HG03378 (cell line): ENCODE measurements at regions not wholly inside any gene's neighbourhood (a gene's known extent, or its start where the extent isn't known, plus 50 kb on each side); places are given as distances from the start of the nearest gene placed in this dataset.

Source experiments
- ATAC-seq: cut with Tn5 transposase; IDR thresholded peaks from one replicate; pipeline ENCODE4 v1.9.1; 2021; ENCODE audit warnings: mild to moderate bottlenecking, moderate library complexity; ENCODE audit not compliant: unreplicated experiment

DNA sequence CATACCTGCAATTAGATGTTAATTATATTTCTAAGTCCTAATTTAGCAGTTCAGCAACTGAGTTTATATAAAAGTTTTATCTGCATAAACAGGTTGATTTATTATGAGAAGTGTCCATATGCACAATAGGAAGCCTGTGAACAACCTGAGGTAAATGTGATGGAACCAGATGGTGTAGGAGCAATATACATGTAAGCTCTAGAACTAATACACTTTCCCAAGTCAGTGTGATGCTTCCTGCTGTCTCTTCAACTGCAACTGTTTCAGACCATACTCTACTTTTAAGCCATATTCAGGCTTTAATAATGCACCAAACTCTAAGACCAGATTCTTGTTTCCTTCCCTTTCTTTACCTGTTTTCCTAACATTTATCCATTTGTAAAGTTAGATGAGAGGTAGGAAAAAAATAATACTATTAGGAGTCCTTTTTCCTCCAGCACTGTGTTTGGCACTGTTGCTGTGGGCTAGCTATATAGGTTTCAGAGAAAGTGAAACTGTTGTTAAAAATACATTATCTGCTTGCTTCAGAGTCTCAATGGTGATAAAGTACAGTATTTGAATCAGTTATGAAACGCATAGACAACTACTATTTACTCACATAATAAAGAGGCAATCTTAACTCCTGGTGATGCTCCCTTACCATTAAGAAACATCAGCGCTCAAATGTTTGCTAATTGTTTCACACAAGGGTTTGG is 1009.3 kb downstream of the GRIK2 start:
- ATAC-seq = no peak

GRCh38 chr6:102398788-102399390 is 1005.4 kb downstream of the GRIK2 start:
- no peak for ATAC-seq

GRCh38 chr6:102390541-102390940 is 997.0 kb downstream of the GRIK2 start:
- ATAC-seq = no peak

DNA sequence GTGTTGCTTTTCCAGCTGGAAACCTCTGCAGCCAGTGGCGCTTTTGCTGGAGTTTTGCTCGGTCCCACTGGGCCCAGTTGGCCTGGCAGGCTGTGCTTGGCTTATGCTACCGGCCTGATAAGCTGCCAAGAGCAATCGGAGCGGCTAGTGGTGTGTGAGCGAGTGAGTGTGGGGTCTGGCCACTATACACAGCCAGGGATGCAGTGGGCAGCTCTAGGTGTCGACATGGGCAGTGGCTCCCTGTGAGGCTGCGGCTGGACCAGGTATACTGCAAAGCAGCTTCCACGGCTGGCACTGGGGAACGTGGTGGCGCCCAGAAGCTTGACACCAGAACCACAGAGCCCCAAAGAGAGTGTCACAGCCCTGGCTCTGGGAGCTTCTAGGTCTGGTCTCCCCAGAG is 996.5 kb downstream of the GRIK2 start:
- no peak for ATAC-seq

DNA sequence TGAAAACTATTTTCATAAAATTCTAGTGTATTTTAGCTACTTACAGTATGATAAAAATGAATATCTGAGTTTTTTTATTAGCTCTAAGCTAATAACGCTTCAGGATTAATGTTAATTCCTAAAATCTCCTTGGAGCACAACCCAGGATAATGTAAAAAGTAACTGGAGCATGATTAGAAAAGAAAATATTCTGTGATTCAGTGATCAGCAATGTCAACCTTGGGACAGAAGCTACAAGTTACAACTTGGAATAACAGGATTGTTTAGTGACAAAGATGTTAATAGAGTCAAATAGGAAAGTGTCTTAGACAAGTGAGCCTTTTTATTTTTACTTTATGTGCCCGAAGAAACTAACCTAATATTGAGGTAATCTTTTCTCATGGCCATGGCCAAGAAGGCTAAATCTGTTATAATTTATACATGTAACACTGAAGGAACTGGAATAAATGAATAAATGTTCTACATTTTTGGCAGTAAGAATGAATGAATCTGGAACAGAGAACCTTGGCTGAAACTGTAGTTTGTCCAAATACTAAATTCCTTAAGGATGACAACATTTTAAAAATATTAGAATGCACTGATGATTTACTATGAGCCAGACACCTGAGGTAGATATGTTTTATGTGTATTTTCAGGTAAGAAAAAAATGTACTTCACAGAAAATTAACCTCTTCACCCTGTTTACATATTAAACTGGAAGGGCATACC is 994.0 kb downstream of the GRIK2 start:
- no peak for ATAC-seq

DNA sequence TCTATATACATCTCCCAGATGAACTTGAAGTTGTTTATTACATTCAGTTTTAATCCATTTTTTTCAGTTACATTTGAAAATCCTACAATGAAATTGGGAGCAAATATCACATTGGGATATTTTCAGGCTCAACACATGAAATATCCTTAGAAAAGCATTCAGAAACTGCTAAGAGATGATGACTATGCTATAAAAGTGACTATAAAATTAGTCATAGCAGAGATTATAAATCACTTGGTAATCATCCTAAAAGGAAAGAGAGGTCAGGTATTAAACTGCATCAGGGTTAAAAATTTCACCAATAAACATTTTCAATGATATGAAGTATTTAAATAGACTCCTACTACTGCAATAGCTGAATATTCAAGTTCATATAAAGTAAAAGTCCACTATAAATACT is 987.7 kb downstream of the GRIK2 start:
- ATAC-seq = no peak

DNA sequence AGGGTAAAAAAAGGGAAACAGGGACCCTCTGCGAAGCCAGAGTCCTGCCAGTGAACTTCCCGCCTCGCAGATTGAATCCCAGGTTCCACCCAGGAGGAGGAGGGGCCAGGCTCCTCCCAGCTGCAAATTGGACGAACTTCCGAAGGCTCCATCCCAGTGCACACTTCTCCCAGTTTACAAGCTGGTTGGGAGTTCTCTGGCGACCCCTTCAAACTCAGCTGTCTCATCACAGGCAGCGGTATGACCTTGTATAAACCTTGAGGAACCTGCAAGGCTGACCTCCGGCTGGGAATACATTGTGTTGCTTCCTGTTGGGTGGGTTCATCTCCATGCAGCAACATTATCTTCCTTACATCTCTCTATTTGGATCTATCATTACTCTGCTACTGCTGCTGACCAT is 962.7 kb downstream of the GRIK2 start:
- no peak for ATAC-seq

GRCh38 chr6:102355578-102355977 is 962.1 kb downstream of the GRIK2 start:
- ATAC-seq = no peak

DNA sequence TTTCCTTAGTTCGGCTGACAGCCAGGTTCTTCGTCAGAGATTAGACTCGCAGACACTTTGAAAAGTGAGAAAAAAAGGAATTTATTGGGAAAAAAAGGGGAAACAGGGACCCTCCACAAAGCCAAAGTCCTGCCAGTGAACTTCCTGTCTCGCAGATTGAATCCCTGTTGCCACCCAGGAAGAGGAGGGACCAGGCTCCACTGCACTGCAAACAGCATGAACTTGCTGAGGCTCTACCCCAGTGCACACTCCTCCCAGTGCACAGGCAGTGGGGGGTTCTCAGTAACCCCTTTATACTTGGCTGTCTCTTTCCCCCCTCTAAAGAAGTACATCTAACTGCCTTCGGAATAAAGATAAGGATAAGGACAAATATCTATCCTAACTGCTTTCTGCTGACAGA is 959.0 kb downstream of the GRIK2 start:
- no peak for ATAC-seq

DNA sequence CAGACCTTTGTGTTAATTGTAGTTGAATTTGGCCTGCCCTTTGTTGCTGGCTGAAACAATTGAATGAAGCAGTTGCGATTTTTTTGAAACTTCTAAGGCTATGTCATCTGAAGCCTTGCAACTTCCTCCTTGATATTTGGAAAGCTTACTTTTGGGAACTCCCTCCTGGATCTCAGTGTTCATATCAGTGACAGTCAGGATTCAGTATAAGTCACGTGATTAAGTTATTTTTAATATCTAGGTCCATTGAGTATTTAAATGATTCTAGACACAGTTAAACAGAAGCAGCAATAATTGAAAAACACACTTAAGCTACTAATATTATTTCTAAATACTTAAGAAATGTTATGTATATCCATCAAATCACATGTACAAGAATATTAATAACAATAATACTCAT is 951.3 kb downstream of the GRIK2 start:
- ATAC-seq = no peak

DNA sequence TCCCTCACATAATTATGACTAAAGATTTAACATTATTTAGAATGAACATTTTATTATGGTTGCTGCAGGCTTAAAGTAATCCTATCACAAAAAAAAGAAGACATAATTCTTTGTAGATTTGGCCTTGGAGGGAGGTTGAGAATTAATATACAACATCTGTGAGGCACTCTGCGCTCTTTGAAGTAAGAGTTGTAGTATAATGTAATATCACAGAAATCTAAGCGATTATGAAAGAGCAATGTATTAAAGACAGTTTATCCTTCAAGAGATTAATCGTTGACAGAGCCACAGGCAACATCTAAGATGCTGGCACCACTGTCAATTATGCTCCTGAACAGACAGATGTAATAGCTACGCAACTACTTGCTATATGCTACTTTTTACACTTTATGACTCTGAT is 946.8 kb downstream of the GRIK2 start:
- ATAC-seq = no peak

DNA sequence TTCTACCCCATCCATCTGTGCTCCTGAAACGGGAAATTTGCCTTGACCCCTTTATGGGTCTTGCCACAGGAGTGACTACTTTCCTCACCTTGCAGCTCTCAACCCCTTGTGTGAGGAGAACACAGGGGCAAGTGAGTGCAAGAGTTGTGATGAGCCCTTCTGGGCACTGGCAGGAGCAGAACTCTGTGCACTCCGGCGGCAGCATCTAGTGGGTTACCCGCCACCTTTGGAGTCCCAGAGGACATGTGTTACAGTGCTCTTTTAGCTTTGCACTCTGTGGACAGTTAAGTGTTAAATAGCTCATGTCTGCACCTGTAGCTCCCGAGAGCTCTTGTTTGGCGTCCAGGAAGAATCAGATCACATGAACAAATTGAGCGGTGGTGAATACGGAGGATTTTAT is 940.2 kb downstream of the GRIK2 start:
- ATAC-seq = no peak

GRCh38 chr6:102327697-102328225 is 934.3 kb downstream of the GRIK2 start:
- ATAC-seq = no peak

GRCh38 chr6:102313699-102314098 is 920.2 kb downstream of the GRIK2 start:
- no peak for ATAC-seq

DNA sequence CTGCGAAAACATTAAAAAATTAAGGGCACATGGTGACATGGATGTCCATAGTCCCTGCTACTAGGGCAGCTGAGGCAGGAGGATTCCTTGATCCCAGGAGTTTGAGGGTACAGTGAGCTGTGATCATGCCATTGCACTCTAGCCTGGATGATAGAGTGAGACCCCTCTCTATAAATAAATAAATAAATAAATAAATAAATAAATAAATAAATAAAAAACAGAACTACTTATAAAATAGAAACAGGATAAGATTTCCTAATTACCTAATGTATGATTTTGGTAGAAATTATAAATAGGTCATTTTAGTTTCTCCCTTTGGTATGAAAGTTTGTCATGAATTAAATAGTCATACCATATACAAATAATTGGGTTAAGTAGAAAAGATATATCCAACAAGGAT is 916.2 kb downstream of the GRIK2 start:
- no peak for ATAC-seq

DNA sequence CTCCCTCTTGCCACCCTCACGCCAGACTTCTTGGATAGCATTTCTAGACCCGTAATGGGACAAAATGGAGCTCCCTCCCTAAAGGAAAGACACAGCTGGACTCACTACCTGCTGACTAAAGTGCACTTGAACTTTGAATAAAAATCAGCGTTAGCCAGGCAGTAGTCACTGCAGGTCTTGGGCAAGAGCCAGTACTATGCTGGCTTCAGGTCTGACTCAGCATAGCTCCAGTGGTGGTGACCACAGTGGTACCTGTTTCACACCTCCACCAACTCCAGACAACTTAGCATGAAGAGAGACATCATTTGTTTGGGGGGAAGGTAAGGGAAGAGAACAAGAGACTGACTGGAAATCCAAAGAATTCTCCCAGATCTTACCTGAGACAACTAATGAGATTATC is 906.8 kb downstream of the GRIK2 start:
- ATAC-seq = no peak

DNA sequence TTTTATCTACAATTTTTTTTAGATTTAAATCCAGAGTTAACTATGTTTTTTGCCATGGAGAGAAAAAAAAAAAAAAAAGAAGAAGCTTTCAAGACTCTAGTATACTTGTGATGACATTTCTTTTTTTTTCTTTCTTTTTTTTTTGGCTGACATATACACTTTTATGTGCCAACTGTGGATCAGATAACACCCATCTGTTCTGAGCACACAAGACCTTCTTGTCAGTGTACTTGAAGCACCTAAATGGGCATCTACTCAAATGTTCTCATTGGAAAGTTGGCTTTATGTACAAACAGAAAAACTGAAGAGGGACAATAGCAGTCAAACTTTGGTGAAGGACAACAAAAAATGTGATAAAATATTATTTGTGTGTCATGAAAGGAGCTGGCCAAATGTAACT is 904.5 kb downstream of the GRIK2 start:
- ATAC-seq = no peak
